ENCODE measurements at regions not wholly inside any gene's neighbourhood (a gene's known extent, or its start where the extent isn't known, plus 50 kb on each side); places are given as distances from the start of the nearest gene placed in this dataset.

GRCh38 chr10:69716711-69717560, 84.8 kb upstream of the COL13A1 start:
- TF ChIP-seq, protein P1, sequence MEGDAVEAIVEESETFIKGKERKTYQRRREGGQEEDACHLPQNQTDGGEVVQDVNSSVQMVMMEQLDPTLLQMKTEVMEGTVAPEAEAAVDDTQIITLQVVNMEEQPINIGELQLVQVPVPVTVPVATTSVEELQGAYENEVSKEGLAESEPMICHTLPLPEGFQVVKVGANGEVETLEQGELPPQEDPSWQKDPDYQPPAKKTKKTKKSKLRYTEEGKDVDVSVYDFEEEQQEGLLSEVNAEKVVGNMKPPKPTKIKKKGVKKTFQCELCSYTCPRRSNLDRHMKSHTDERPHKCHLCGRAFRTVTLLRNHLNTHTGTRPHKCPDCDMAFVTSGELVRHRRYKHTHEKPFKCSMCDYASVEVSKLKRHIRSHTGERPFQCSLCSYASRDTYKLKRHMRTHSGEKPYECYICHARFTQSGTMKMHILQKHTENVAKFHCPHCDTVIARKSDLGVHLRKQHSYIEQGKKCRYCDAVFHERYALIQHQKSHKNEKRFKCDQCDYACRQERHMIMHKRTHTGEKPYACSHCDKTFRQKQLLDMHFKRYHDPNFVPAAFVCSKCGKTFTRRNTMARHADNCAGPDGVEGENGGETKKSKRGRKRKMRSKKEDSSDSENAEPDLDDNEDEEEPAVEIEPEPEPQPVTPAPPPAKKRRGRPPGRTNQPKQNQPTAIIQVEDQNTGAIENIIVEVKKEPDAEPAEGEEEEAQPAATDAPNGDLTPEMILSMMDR (IDR thresholded peaks at IDR 0.05), result peak; percentile 36
- TF ChIP-seq EZH2 (IDR thresholded peaks at IDR 0.05; ENCODE audit: borderline replicate concordance, insufficient read depth, low read depth, low read length, poor library complexity, severe bottlenecking), result no peak
